Smooth muscle cell (in vitro differentiated cells): ENCODE measurements at regions not wholly inside any gene's neighbourhood (a gene's known extent, or its start where the extent isn't known, plus 50 kb on each side); places are given as distances from the start of the nearest gene placed in this dataset.

ENCODE experiments used
- DNase-seq: peaks from one replicate; lab custom pipeline; 2025; ENCODE audit not compliant: unreplicated experiment; lab: John Stamatoyannopoulos, UW
- H2AFZ ChIP-seq: fragments of 200-600 bp; sonication (generic); 2 replicates; pipeline ENCODE4 v1.6.0; 2016; ENCODE audit warnings: antibody characterized with exemption, low read depth, mild to moderate bottlenecking
- H3F3A ChIP-seq: fragments of 200-600 bp; sonication (generic); 2 replicates; pipeline ENCODE4 v1.6.0; 2017; ENCODE audit warnings: antibody characterized with exemption, low read depth
- H3K27ac ChIP-seq: fragments of 200-600 bp; sonication (generic); 2 replicates; pipeline ENCODE4 v1.5.1; 2016; ENCODE audit warnings: low read depth, mild to moderate bottlenecking
- H3K27me3 ChIP-seq: fragments of 200-600 bp; sonication (generic); 2 replicates; pipeline ENCODE4 v1.6.1; 2016; ENCODE audit warnings: low read depth, mild to moderate bottlenecking
- H3K36me3 ChIP-seq: fragments of 200-600 bp; sonication (generic); 2 replicates; pipeline ENCODE4 v1.5.1; 2016; ENCODE audit warnings: low read depth
- H3K4me1 ChIP-seq: fragments of 200-600 bp; sonication (generic); 2 replicates; pipeline ENCODE4 v1.5.1; 2016; ENCODE audit warnings: low read depth
- H3K4me2 ChIP-seq: fragments of 200-600 bp; sonication (generic); 2 replicates; pipeline ENCODE4 v1.6.0; 2016; ENCODE audit warnings: mild to moderate bottlenecking
- H3K4me3 ChIP-seq: fragments of 200-600 bp; sonication (generic); 2 replicates; pipeline ENCODE4 v1.5.1; 2016; ENCODE audit warnings: mild to moderate bottlenecking
- H3K79me2 ChIP-seq: fragments of 200-600 bp; sonication (generic); 2 replicates; pipeline ENCODE4 v1.6.0; 2016; ENCODE audit warnings: low read depth, mild to moderate bottlenecking
- H3K9ac ChIP-seq: fragments of 200-600 bp; sonication (generic); 2 replicates; pipeline ENCODE4 v1.6.0; 2016; ENCODE audit warnings: low read depth
- H3K9me3 ChIP-seq: fragments of 200-600 bp; sonication (generic); replicated peaks from 2 replicates; pipeline ENCODE4 v1.5.1; 2016; ENCODE audit warnings: low read depth
- H4K20me1 ChIP-seq: fragments of 200-600 bp; sonication (generic); 2 replicates; pipeline ENCODE4 v1.6.0; 2016; ENCODE audit warnings: low read depth
- CTCF ChIP-seq: fragments of 200-600 bp; sonication (generic); IDR thresholded peaks from 2 replicates; pipeline ENCODE4 v1.5.1; 2017; ENCODE audit warnings: borderline replicate concordance, mild to moderate bottlenecking, antibody characterized with exemption; ENCODE audit not compliant: insufficient read depth, poor library complexity, severe bottlenecking
- WGBS: methylation state at CpG from one replicate; pipeline ENCODE4 v1.1.7; 2016; ENCODE audit warnings: low lambda C conversion rate; 5-methylcytosine and 5-hydroxymethylcytosine counted together

DNA sequence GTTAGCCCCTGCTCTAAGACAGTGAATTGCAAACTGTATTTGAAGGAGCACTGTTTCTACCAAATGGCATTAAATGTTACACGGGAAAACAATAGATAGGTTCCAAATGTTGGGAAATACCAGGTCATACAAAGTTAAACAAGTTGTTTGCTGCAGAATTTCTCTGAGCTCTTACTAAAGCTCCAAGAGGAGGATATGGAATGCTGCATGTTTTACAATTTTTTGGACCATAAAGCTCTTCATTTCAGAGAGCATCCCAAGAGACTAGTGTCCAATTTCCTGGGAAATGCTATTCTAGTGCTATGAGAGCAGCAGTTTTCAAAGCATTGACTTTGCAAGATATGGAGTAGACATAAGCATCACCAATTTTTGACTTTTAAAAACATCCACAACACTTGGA lies 155.6 kb upstream of the CCDC68 start:
- no peaks in the 10 kb centered on the region for H3F3A ChIP-seq
- H3K27ac ChIP-seq: no peak overlapping the region
- no peak overlapping the region for H2AFZ ChIP-seq
- WGBS: 94% methylated on average over 1 of the region's 1 CpG
- H3K4me1 ChIP-seq: no peaks in the 10 kb centered on the region
- H3K9me3 ChIP-seq: no peaks in the 10 kb centered on the region
- DNase-seq: no peak
- no peak overlapping the region for H3K9ac ChIP-seq
- no peak for TF ChIP-seq CTCF
- H3K4me2 ChIP-seq: no peak overlapping the region
- no peaks in the 10 kb centered on the region for H4K20me1 ChIP-seq
- no peaks in the 10 kb centered on the region for H3K79me2 ChIP-seq
- no peak overlapping the region for H3K4me3 ChIP-seq
- H3K36me3 ChIP-seq: no peaks in the 10 kb centered on the region
- no peaks in the 10 kb centered on the region for H3K27me3 ChIP-seq

GRCh38 chr18:55113800-55114199 lies 154.5 kb upstream of the CCDC68 start:
- H3K36me3 ChIP-seq: no peaks in the 10 kb centered on the region
- no peaks in the 10 kb centered on the region for H3K4me1 ChIP-seq
- H2AFZ ChIP-seq: no peak overlapping the region
- DNase-seq: no peak
- no peak overlapping the region for H3K4me3 ChIP-seq
- no peaks in the 10 kb centered on the region for H4K20me1 ChIP-seq
- TF ChIP-seq CTCF: no peak
- no peak overlapping the region for H3K4me2 ChIP-seq
- 96% methylated on average over 5 of the region's 5 CpGs for WGBS
- H3F3A ChIP-seq: no peaks in the 10 kb centered on the region
- no peaks in the 10 kb centered on the region for H3K27me3 ChIP-seq
- no peaks in the 10 kb centered on the region for H3K9me3 ChIP-seq
- no peak overlapping the region for H3K27ac ChIP-seq
- H3K79me2 ChIP-seq: no peaks in the 10 kb centered on the region
- H3K9ac ChIP-seq: no peak overlapping the region

GRCh38 chr18:55111271-55111670 lies 152.0 kb upstream of the CCDC68 start:
- Histone ChIP-seq H3K9me3 (no peaks in the 10 kb centered on the region), H3K27ac (no peak overlapping the region), H3K4me2 (no peak overlapping the region), H3K9ac (no peak overlapping the region), H4K20me1 (no peaks in the 10 kb centered on the region), H2AFZ (no peak overlapping the region), H3K4me3 (no peak overlapping the region), H3K79me2 (no peaks in the 10 kb centered on the region), H3F3A (no peaks in the 10 kb centered on the region), H3K36me3 (no peaks in the 10 kb centered on the region), H3K27me3 (no peaks in the 10 kb centered on the region), H3K4me1 (no peaks in the 10 kb centered on the region)
- no peak for DNase-seq
- TF ChIP-seq CTCF: no peak

DNA sequence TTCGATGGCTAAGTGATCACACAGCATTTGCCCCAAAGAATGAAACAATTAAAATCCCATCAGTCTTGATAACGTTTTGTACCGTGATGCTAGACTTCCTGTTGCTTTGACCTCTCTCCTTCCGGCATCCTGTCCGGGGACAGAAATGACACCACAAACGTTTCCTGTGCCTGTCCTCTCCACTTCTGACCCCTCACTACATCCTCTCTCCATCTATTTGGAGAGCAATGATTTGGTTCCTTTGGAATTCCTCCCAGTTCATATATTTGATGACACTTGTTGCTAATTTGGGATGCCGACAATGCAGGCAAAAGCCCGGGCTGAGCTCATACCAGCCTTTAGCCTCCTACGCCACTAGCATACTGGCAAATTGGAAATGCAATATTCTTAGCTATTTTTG lies 151.2 kb upstream of the CCDC68 start:
- H3K36me3 ChIP-seq: no peaks in the 10 kb centered on the region
- H3K27ac ChIP-seq: no peak overlapping the region
- no peak for DNase-seq
- 86% methylated on average over 9 of the region's 9 CpGs for WGBS
- H4K20me1 ChIP-seq: no peaks in the 10 kb centered on the region
- no peak overlapping the region for H3K9ac ChIP-seq
- no peak overlapping the region for H3K4me3 ChIP-seq
- H3K4me1 ChIP-seq: no peaks in the 10 kb centered on the region
- TF ChIP-seq CTCF: no peak
- no peaks in the 10 kb centered on the region for H3K79me2 ChIP-seq
- H3K4me2 ChIP-seq: no peak overlapping the region
- no peaks in the 10 kb centered on the region for H3K9me3 ChIP-seq
- H3F3A ChIP-seq: no peaks in the 10 kb centered on the region
- no peaks in the 10 kb centered on the region for H3K27me3 ChIP-seq
- no peak overlapping the region for H2AFZ ChIP-seq
